ENCODE measurements at regions not wholly inside any gene's neighbourhood (a gene's known extent, or its start where the extent isn't known, plus 50 kb on each side); places are given as distances from the start of the nearest gene placed in this dataset.
"Not testable (repeated sequence)": the region's sequence is repeated elsewhere in the genome, so short reads cannot be mapped to it uniquely, and the experiment has no call there.

DNA sequence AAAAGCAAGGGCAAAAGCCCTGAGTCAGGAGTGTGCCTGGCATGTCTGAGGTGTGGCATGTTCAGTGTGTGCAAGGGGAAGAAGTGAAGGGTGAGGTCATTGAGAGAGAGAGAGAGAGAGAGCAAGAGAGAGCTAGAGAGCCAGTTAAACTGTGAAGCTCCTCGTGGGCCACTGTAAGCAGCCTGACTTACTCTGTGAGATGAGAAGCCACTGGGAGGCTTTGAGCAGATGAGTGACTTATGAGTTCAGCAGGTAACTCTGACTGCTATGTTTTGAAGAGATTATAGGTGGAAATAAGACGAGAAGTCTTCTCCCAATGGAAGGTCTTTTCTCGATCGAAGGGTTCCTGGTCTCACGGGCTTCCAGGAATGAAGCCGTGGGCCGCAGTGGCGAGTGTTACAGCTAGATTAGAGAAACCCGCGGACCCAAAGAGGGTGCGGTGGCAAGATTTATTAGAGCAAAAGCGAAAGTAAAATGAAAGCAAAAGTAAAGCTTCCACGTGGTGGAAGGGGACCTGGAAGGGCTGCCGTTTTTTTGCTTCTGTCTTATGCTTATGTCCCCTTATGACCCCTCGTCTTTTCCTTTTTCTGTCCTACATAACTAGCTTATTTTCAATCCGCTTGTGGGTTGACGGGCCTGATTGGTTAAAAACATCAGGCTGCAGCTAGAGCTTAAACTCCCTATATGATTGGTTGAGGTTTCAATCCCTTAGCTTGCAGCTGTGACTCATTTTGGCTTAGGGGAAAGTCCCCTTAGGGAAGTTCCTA is 323.1 kb upstream of the FAM78B start:
- no peak for DNase-seq (ENCODE audit: low read depth in 2 of 2)

DNA sequence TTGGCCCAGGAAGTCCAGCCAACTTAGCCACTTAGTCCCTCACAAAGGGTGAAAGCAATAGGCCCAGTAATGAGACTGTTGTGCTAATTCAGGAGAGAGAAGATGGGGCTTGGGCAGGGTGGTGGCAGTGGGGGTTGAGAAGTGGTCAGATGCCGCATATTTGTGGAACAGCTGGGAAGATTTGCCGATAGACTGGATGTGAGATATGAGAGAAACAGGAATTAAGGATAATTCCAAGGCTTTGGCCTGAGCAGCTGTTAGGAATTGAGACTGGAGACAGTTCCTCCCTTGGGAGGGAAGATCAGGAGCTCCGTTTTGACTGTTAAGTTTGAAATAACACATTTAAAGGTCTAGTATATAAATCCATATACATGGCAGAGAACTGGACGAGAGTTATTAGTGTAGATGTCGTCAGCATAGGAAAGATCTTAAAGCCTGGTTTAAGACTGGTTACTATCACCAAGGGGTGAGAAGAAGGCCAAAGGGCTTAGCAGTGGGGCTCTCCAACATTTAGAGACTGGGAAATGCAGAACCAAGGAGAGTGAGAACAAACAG is 323.7 kb upstream of the FAM78B start:
- DNase-seq (ENCODE audit: low read depth in 2 of 2), result no peak

DNA sequence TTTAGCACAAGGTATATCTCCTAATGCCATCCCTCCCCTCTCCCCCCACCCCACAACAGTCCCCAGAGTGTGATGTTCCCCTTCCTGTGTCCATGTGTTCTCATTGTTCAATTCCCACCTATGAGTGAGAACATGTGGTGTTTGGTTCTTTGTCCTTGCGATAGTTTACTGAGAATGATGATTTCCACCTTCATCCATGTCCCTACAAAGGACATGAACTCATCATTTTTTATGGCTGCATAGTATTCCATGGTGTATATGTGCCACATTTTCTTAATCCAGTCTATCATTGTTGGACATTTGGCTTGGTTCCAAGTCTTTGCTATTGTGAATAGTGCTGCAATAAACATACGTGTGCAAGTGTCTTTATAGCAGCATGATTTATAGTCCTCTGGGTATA is 327.0 kb upstream of the FAM78B start:
- DNase-seq (ENCODE audit: low read depth in 2 of 2), result not testable (repeated sequence)

DNA sequence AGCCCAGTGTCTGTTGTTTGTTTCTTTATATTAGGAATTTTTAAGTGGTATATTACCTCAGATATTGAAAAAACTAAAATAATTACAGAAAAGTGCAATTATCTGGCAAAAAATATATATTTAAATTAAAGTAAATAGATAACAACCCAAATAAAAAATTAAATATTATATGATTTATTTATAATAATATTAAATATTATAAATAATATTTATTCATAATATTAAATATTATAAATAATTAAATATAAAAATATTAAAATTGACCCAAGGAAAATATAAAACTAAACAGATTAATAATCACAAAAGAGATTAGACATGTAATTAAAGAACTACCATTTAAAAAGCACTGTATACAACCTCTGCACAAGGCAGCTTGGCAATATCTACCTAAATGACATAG is 331.9 kb upstream of the POGK start:
- no peak for DNase-seq (ENCODE audit: low read depth in 2 of 2)

DNA sequence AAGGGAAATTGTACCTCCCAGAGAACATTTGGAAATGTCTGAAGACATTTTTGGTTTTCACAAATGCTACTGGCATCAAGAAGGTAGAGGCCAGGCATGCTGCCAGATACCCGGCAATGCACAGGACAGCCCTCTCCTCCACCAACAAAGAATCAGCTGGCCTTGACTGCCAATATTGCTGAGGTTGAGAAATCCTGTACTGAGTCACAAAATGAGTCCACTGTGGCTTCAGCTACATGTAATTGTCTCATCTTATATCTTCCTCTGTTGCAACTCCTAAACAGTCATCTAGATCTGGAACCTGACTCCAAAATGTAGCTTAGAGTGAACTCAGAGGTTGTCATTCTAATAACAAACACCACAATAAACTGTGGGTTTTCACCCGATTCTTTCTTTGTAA is 327.5 kb upstream of the POGK start:
- DNase-seq (ENCODE audit: low read depth in 2 of 2), result no peak

DNA sequence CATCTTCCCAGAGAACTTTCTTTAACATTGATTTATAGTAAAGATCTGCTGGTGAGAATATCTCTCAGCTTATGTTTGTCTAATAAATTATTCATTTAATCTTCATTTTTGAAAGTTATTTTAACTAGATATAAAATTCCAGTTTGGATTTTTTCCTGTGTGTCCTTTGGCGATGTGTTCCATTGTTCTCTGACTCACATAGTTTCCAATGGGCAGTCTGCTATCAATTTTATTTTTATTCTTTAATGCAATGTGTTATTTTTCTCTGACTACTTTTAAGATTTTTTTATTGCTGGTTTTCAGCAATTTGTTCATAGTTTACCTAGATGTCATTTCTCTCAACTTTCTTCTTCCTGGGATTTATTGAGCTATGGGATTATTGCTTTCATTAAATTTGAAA is 325.2 kb upstream of the POGK start:
- DNase-seq (ENCODE audit: low read depth in 2 of 2), result no peak

DNA sequence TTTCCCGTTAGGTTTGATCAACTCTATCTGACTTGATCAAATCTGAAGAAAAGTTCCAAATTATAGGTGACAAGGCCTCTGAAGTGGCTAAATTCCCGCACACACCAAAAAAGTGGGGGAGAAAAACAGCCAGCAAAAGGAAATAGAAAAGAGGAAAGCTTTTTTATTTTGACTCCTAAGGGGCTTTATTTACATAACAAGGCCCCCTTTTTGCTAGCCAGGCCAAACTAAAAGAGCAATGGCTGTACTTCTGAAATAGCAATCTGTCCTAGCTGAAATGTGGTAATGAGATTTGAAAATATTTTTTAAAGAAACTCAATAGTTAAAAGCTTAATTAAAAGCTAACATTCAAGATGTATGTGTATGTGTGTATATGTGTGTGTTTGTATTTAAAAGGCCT is 311.5 kb upstream of the POGK start:
- no peak for DNase-seq (ENCODE audit: low read depth in 2 of 2)

DNA sequence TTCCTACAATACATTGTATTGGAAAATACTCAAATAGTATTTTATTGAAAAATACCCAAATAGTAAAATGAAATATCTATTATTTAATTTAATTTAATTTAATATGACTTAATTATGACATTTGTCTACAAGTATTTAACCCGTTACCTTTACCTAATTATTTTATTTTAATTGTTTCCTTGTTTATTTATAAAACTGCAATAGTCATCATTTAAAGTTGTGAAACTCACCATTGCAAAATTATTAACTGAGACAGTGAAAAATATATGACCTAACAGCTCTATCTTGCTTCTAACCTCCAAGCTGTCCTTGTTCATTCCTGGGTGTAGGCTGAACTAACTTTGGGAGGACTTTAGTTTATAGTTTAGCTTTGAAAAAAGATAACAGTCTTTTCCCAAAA is 300.6 kb upstream of the POGK start:
- DNase-seq (ENCODE audit: low read depth in 2 of 2), result no peak

DNA sequence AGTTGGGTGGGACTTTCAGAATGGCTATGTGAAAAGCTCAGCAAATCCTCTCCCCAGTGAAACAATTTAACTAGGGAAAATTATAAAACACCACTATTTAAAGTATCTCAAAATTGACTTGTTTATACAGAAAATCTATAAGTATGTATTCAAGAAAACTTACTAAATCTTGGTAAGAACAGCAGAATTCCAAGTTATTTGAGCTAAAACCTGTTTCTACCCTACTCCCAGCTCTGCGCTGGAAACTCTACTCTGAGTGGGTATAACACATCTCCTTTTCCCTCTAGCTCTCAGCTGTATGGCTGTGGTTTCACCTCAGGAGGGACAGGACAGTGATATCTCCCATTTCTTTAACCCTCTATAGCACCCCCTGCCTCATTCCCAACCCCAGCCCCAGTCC is 295.2 kb upstream of the POGK start:
- DNase-seq (ENCODE audit: low read depth in 2 of 2), result no peak

DNA sequence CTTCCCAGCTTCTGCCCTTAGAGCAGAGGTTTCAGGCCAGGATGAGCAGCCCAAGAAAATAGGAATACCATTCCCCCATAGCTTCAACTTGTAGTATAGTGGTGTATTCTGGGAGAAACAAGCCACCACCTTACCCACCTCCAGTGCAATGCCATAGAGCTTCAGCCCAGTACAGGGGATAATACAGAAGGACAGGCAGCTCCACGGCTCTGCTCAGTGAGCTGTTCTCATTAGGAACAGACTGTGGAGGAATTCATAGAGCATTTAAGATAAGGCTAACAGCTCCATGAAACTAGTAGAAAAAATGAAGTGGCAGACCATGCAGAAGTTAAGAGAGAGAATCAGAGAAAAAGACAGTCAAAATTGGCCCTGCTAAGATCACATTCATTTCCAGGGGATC is 294.7 kb upstream of the POGK start:
- DNase-seq (ENCODE audit: low read depth in 2 of 2), result no peak

DNA sequence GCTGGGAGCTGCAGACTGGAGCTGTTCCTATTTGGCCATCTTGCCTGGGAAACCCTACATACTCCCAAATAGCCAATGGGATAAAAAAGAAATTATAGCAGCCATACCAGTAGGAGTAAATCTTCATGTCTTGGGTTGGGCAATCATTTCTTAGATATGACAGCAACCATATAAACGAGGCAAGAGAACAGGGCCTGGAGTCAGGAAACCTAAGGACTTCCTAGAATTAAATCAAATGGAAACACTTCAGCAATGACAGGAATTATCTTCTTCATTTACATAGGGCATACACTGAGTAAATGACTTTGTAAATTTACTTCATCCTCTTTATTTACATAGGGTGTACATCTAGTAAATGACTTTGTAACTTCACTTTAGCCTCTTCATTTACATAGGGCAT is 286.6 kb upstream of the POGK start:
- no peak for DNase-seq (ENCODE audit: low read depth in 2 of 2)

DNA sequence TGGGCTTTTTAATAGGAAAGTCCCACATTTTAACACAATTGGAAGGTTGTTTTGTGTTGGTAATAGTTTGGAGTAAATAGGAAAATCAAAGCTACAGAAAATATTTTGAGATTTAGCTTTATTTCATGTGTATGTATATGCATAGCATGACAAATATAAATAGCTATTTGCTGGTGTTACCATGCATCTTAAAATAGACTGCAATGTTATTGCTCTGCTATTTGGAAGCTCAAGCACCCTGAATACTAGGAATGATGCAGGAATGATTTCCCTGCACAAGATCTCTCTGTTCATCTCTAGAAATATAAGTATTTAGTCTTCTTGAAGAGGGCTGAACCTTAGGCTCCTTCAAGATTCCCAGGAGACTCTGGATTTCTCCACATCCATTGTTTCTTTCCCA is 268.3 kb upstream of the POGK start:
- no peak for DNase-seq (ENCODE audit: low read depth in 2 of 2)

DNA sequence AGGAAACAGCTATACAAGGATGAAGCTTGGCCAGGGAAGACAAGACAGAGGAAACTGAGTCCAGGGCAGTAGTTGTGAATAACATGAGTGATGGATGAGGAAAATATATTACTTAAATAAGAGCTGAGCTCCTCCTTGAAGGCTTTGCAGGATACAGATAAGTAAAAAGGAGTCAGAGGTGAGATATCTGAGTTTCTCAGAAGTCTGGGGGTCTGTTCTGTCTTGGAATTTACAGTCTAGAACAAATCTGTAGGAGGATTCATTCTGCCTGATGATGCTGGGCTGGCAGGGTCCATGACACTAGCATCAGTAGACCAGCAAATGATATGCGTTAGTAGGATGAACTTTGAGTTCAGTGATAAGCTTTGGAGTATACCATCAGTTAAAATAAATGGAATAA is 266.1 kb upstream of the POGK start:
- DNase-seq (ENCODE audit: low read depth in 2 of 2), result no peak

DNA sequence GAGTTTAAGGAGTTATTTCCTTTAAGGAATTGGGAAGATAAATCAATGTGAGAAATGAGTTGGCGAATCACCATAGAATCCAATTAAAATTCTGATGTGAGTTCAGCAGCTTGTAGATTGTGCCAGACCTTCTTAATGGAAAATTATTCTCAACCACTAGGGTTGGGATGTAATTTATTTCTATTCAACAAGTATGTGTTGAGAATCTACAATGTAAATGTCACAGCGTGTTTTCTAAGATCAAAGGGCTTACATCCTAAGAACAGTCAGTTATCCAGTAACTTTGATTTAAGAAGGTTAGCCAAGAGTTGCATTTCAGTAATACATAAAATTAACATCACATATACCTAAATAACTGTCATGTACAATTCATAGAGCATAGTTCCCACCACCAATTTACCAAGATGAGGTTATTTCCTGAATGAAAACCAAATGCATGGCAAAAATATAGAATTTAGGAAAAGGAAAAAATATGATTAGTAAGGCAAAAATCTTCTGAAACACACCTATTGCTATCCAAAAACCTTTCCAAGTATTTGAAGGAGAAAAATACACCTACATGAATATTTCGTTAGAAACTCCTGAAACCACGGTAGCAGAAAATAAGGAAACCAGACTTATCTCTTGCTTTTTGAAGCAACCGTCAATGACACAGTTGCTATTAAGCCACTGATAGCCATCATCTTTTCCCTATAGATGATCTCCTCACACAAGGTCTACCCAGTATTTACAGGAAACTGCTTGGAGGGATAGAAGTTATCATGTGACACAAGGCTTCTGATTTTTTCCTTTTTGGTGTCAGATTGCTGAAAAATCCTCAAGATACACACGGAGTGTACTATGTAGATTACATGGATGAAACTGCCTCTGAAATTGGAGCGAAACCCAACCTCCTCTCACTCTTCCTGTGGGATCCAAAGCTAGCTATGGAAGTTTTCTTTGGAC is 259.4 kb upstream of the POGK start:
- DNase-seq (ENCODE audit: low read depth in 2 of 2), result no peak

DNA sequence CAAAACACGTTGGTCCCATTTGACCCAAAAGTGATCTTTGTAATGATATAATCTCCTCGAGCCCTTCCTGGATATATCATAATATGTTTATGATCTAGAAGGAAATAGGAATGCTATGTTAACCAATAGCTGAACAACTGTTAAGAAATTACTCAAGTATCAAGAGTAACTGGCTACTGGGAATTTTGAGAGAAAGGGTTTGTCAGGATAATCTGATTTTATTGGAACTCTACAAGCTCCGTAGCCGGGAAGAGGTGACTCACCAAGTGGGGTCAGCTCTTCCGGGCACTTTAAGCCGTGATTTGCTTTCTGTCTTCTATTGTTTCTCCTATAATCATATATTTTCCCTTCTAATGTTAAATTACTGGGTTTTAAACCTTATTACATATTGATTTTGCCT is 250.5 kb upstream of the POGK start:
- no peak for DNase-seq (ENCODE audit: low read depth in 2 of 2)

DNA sequence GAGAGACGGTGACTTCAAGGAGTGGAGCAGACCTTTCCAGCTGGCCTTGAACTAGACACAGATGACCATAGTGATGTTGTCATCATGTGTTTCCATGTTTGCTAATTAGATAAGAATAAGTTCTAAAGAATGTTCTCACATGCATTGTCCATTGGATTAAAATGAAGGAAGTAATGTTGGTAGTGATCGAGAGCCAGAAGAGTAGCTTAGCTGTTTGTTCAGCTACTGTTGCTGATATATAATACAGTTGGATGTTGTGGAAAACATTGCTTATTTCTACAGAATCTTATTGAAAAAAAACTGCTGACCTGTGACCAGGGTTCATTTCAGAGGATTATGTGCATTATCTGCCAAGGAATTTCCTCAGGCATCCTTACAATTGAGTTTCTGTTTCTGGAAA is 249.1 kb upstream of the POGK start:
- no peak for DNase-seq (ENCODE audit: low read depth in 2 of 2)

DNA sequence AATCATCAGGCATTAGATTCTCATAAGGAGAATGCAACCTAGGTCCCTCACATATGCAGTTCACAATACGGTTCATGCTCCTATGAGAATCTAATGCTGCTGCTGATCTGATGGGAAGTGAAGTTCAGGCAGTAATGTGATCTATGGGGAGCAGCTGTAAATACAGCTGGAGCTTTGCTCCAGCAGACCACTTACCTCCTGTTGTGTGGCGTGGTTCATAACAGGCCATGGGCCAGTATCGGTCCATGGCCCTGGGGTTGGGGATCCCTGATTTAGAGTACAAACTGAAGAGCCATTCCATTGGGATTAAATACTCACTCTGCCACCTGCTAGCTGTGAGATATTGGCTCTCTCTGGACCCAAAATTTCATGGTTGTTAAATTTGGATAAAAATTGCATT is 244.6 kb upstream of the POGK start:
- DNase-seq (ENCODE audit: low read depth in 2 of 2), result no peak

DNA sequence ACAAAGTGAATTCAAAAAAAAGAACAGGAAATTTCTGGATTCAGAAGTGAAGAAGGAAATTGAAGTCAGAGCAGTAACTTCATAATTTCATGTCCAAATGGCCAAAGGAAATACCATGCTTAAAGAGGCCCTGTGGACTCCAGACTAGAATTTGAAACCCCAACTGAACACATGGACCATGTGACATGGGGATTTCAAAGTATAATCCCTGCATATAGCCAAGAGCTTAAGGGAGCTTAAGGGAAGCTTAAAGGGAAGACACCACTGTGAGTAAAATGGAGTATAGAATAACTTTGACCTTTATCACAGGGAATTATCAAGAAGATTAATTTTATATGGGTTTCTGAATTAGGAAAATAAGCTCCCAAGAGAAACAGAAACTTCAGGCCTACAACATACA is 241.8 kb upstream of the POGK start:
- no peak for DNase-seq (ENCODE audit: low read depth in 2 of 2)

DNA sequence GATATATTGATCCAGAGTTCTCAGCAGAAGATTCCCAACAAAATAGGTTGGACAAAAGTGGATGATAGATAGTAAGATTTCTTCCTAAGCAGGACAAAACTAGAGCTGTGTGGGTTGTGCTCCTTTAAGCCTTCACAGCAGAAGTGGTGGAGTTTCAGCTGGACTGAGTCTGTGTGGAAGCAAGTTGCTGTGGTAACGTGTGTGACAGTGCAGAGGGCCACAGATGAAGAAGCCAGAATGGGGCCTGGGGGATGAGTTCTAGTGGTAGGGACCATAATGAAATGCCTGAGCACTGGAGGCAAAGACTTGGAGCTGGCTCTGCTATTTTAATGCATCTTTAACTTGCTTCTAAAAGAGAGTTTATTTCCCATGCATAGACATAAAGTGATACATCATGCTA is 238.7 kb upstream of the POGK start:
- no peak for DNase-seq (ENCODE audit: low read depth in 2 of 2)

DNA sequence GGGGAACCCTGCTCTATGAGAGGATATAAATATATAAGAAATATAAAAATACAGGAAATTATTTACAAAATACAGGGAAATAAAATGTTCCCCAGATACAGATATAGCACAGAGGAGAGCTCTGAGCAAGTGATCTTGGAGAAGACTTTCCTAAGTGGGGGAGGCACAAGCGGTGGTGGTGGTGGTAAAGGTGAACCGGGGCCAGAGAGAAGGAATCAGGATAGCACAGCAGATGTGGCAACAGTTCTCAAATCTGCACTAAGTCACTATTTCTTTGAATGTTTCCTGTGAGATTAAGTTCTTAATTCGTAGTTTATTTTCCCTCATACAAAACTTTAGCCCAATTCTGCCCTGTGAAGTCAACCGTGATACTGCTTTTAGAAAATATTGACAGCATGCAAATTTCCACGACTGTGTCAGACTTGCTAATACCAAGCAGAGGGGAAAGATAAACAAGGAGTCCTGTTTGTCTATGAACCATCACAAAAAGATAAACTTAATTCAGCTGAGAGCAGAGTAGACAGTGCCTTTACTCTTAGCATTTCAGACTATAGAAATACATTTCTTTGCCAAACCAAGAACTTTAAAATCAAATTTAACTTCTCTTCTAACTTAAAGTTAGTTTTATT is 237.5 kb upstream of the POGK start:
- no peak for DNase-seq (ENCODE audit: low read depth in 2 of 2)

DNA sequence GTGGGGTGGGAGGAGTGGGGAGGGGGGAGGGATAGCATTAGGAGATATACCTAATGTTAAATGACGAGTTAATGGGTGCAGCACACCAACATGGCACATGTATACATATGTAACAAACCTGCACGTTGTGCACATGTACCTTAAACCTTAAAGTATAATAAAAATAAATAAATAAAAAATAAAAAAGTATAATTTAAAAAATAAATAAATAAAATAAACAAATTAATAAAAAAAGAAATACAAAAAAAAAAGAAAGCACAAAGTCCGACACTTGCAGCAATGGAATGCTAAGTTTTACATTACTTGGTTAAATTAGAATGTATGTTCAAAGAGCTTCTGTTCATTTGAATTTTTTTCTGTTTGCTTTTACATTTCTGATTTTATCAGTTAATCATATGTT is 236.5 kb upstream of the POGK start:
- not testable (repeated sequence) for DNase-seq (ENCODE audit: low read depth in 2 of 2)

DNA sequence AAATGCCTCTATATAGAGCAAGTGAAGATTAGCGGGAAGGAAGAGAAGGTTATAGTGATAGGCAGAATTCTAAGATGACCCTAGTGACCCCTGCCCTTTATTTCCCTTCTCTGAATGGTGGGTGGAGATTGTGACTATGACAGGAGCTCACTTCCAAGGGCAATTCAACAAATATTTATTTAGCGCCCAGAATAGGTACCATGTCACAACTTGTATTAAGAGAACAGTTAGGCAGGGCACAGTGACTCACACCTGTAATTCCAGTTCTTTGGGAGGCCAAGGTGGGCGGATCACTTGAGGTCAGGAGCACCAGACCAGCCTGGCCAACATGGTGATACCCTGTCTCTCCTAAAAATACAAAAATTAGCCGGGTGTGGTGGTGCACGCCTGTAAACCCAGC is 236.0 kb upstream of the POGK start:
- DNase-seq (ENCODE audit: low read depth in 2 of 2), result no peak

All from dermis microvascular lymphatic vessel endothelial cell (primary cell).